Cardiac fibroblast (primary cell): ENCODE measurements at regions not wholly inside any gene's neighbourhood (a gene's known extent, or its start where the extent isn't known, plus 50 kb on each side); places are given as distances from the start of the nearest gene placed in this dataset.

ENCODE experiments used
- DNase-seq, 2 donors: peaks; one replicate each; pipeline versions ENCODE4 v3.0.0 to v3.0.0-alpha.2; 2010; ENCODE audit warnings: low read depth in 2 of 2
- H3K4me3 ChIP-seq, 2 donors: replicated peaks in 1 of 2; 1 replicate in 1 of 2; 2 replicates in 1 of 2; pipeline ENCODE4 v1.5.1; 2011; ENCODE audit warnings: low read depth in 2 of 2, low read length in 2 of 2, mild to moderate bottlenecking in 2 of 2, moderate library complexity in 1 of 2
- CTCF ChIP-seq: IDR thresholded peaks from one replicate; pipeline ENCODE4 v1.5.1; 2011; ENCODE audit warnings: low read depth, mild to moderate bottlenecking, low read length, inconsistent platforms

- no peak for TF ChIP-seq CTCF
- H3K4me3 ChIP-seq: no peak overlapping the region
- DNase-seq: no peak
These were observed 210.0 kb upstream of the SKOR2 start for GRCh38 chr18:47461406-47461948.

- no peak overlapping the region for H3K4me3 ChIP-seq
- TF ChIP-seq CTCF: no peak
- no peak for DNase-seq
These were observed 207.0 kb upstream of the SKOR2 start for GRCh38 chr18:47458483-47458882.

GRCh38 chr18:47457614-47458013 is 206.2 kb upstream of the SKOR2 start:
- DNase-seq: no peak
- TF ChIP-seq CTCF: no peak
- no peak overlapping the region for H3K4me3 ChIP-seq

GRCh38 chr18:47453038-47453437 is 201.6 kb upstream of the SKOR2 start:
- TF ChIP-seq CTCF: no peak
- DNase-seq: no peak

GRCh38 chr18:47448956-47449355 is 197.5 kb upstream of the SKOR2 start:
- DNase-seq: no peak
- no peak for TF ChIP-seq CTCF
- no peak overlapping the region for H3K4me3 ChIP-seq

More at GRCh38 chr18:47453038-47453437, 201.6 kb upstream of the SKOR2 start:
- no peak overlapping the region for H3K4me3 ChIP-seq

GRCh38 chr18:47441914-47442313 is 190.5 kb upstream of the SKOR2 start:
- no peak for TF ChIP-seq CTCF
- DNase-seq: no peak
- H3K4me3 ChIP-seq: no peak overlapping the region

- DNase-seq: no peak
- no peak for TF ChIP-seq CTCF
- no peak overlapping the region for H3K4me3 ChIP-seq
These were observed 186.5 kb upstream of the SKOR2 start for GRCh38 chr18:47438001-47438400.
